ENCODE measurements at regions not wholly inside any gene's neighbourhood (a gene's known extent, or its start where the extent isn't known, plus 50 kb on each side); places are given as distances from the start of the nearest gene placed in this dataset.

GRCh38 chr3:104530934-104531333, 835.8 kb upstream of the ALCAM start:
- TF ChIP-seq CTCF (IDR thresholded peaks at IDR 0.05 in 2 of 3, conservative IDR thresholded peaks at IDR 0.05 in 1 of 3; ENCODE audit: control insufficient read depth in 2 of 3, extremely low read depth in 1 of 3, insufficient read depth in 1 of 3, low read depth in 3 of 3, low read length in 3 of 3) (no peak), ZNF687 (IDR thresholded peaks at IDR 0.05) (no peak), USF2 (IDR thresholded peaks at IDR 0.05; ENCODE audit: borderline replicate concordance, low read depth, low read length) (no peak)
